ENCODE measurements at regions not wholly inside any gene's neighbourhood (a gene's known extent, or its start where the extent isn't known, plus 50 kb on each side); places are given as distances from the start of the nearest gene placed in this dataset.

- Histone ChIP-seq H3K27me3 (ENCODE audit: insufficient read depth, poor library complexity, severe bottlenecking) (no peaks in the 10 kb centered on the region), H3K4me3 (replicated peaks; ENCODE audit: insufficient read depth, low read length) (no peak overlapping the region), H3K27ac (replicated peaks) (no peak overlapping the region)
- TF ChIP-seq, protein P1, sequence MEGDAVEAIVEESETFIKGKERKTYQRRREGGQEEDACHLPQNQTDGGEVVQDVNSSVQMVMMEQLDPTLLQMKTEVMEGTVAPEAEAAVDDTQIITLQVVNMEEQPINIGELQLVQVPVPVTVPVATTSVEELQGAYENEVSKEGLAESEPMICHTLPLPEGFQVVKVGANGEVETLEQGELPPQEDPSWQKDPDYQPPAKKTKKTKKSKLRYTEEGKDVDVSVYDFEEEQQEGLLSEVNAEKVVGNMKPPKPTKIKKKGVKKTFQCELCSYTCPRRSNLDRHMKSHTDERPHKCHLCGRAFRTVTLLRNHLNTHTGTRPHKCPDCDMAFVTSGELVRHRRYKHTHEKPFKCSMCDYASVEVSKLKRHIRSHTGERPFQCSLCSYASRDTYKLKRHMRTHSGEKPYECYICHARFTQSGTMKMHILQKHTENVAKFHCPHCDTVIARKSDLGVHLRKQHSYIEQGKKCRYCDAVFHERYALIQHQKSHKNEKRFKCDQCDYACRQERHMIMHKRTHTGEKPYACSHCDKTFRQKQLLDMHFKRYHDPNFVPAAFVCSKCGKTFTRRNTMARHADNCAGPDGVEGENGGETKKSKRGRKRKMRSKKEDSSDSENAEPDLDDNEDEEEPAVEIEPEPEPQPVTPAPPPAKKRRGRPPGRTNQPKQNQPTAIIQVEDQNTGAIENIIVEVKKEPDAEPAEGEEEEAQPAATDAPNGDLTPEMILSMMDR (IDR thresholded peaks at IDR 0.05; ENCODE audit: insufficient read depth, low read length): no peak
- TF ChIP-seq POLR2AphosphoS5 (IDR thresholded peaks at IDR 0.05; ENCODE audit: low read depth) (no peak), SPI1 (IDR thresholded peaks at IDR 0.05; ENCODE audit: borderline replicate concordance, low read depth) (no peak), GABPA (IDR thresholded peaks at IDR 0.05; ENCODE audit: low read depth) (no peak)
- TF ChIP-seq, protein P2, sequence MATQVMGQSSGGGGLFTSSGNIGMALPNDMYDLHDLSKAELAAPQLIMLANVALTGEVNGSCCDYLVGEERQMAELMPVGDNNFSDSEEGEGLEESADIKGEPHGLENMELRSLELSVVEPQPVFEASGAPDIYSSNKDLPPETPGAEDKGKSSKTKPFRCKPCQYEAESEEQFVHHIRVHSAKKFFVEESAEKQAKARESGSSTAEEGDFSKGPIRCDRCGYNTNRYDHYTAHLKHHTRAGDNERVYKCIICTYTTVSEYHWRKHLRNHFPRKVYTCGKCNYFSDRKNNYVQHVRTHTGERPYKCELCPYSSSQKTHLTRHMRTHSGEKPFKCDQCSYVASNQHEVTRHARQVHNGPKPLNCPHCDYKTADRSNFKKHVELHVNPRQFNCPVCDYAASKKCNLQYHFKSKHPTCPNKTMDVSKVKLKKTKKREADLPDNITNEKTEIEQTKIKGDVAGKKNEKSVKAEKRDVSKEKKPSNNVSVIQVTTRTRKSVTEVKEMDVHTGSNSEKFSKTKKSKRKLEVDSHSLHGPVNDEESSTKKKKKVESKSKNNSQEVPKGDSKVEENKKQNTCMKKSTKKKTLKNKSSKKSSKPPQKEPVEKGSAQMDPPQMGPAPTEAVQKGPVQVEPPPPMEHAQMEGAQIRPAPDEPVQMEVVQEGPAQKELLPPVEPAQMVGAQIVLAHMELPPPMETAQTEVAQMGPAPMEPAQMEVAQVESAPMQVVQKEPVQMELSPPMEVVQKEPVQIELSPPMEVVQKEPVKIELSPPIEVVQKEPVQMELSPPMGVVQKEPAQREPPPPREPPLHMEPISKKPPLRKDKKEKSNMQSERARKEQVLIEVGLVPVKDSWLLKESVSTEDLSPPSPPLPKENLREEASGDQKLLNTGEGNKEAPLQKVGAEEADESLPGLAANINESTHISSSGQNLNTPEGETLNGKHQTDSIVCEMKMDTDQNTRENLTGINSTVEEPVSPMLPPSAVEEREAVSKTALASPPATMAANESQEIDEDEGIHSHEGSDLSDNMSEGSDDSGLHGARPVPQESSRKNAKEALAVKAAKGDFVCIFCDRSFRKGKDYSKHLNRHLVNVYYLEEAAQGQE (IDR thresholded peaks at IDR 0.05; ENCODE audit: insufficient replicate concordance, low read depth): no peak
- DNase-seq (ENCODE audit: low read depth in 1 of 2, low spot score in 1 of 2): no peak
Measured at GRCh38 chr11:30758946-30759504, 172.9 kb upstream of the MPPED2 start.

DNA sequence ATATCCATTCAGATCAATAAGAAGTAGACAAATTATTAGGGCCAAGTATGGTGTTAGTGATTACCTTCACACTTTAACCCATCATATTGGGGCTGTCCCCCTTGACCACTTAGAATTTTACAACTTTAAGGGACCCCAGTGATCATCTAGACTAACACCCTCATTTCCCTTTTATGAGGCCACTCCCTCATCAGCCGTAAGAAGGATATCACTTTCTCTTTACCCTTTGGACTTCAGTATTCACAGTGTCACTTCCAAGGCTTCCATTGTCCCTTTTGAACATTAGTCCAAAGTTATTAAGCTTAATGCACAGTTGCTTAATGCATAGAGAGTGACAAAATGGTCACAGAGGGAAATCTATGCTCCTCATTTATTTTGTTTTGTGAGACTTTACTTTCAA, 172.4 kb upstream of the MPPED2 start:
- TF ChIP-seq, protein P2 (IDR thresholded peaks at IDR 0.05; ENCODE audit: insufficient replicate concordance, low read depth): no peak
- TF ChIP-seq GABPA (IDR thresholded peaks at IDR 0.05; ENCODE audit: low read depth) (no peak), POLR2AphosphoS5 (IDR thresholded peaks at IDR 0.05; ENCODE audit: low read depth) (no peak), SPI1 (IDR thresholded peaks at IDR 0.05; ENCODE audit: borderline replicate concordance, low read depth) (no peak)
- TF ChIP-seq, protein P1 (IDR thresholded peaks at IDR 0.05; ENCODE audit: insufficient read depth, low read length): no peak
- Histone ChIP-seq H3K4me3 (replicated peaks; ENCODE audit: insufficient read depth, low read length) (no peak overlapping the region), H3K27me3 (ENCODE audit: insufficient read depth, poor library complexity, severe bottlenecking) (no peaks in the 10 kb centered on the region), H3K27ac (replicated peaks) (no peak overlapping the region)
- no peak for DNase-seq (ENCODE audit: low read depth in 1 of 2, low spot score in 1 of 2)

GRCh38 chr11:30758012-30758411, 171.9 kb upstream of the MPPED2 start:
- H3K27ac ChIP-seq (replicated peaks): no peak overlapping the region
- TF ChIP-seq, protein P2 (IDR thresholded peaks at IDR 0.05; ENCODE audit: insufficient replicate concordance, low read depth): no peak
- TF ChIP-seq GABPA (IDR thresholded peaks at IDR 0.05; ENCODE audit: low read depth) (no peak), POLR2AphosphoS5 (IDR thresholded peaks at IDR 0.05; ENCODE audit: low read depth) (no peak), SPI1 (IDR thresholded peaks at IDR 0.05; ENCODE audit: borderline replicate concordance, low read depth) (no peak)
- TF ChIP-seq, protein P1 (IDR thresholded peaks at IDR 0.05; ENCODE audit: insufficient read depth, low read length): no peak
- no peaks in the 10 kb centered on the region for H3K27me3 ChIP-seq (ENCODE audit: insufficient read depth, poor library complexity, severe bottlenecking)
- DNase-seq (ENCODE audit: low read depth in 1 of 2, low spot score in 1 of 2): no peak
- no peak overlapping the region for H3K4me3 ChIP-seq (replicated peaks; ENCODE audit: insufficient read depth, low read length)
